A673 (cell line): ENCODE measurements at regions not wholly inside any gene's neighbourhood (a gene's known extent, or its start where the extent isn't known, plus 50 kb on each side); places are given as distances from the start of the nearest gene placed in this dataset.

ENCODE experiments used
- BruUV-seq: library from RNA; stranded (reverse); fragments of 400-500 nt; replicated peaks from 2 replicates; lab custom pipeline; 2021; lab: Mats Ljungman, UMichigan
- CTCF ChIA-PET: fragments of 300-600 bp; sonication (Branson Sonifier 250); formaldehyde crosslinking; loops from one replicate; lab custom pipeline; 2022; ENCODE audit warnings: antibody characterized with exemption; lab: Charles Lee
- POLR2A ChIA-PET: fragments of 300-600 bp; sonication (Branson Sonifier 250); formaldehyde crosslinking; loops from one replicate; lab custom pipeline; 2022; ENCODE audit warnings: antibody characterized with exemption; ENCODE audit not compliant: low non-redundant PET; lab: Charles Lee
- DNase-seq: peaks from one replicate; pipeline ENCODE4 v3.0.0-alpha.2; 2015; ENCODE audit warnings: low spot score
- H3K27ac ChIP-seq: fragments of 200-600 bp; sonication (generic); 2 replicates; pipeline ENCODE4 v1.5.1; 2016; ENCODE audit warnings: mixed run types, low read depth, mild to moderate bottlenecking, mixed read lengths, antibody characterized with exemption, low read length; ENCODE audit not compliant: poor library complexity, severe bottlenecking
- H3K27me3 ChIP-seq: fragments of 200-600 bp; sonication (generic); replicated peaks from 2 replicates; pipeline ENCODE4 v1.6.1; 2017; ENCODE audit warnings: mixed run types, low read depth, mild to moderate bottlenecking, mixed read lengths, antibody characterized with exemption, low read length; ENCODE audit not compliant: insufficient read depth, poor library complexity
- H3K36me3 ChIP-seq: fragments of 200-600 bp; sonication (generic); 2 replicates; pipeline ENCODE4 v1.6.1; 2016; ENCODE audit warnings: mixed run types, mild to moderate bottlenecking, mixed read lengths, antibody characterized with exemption, low read length; ENCODE audit not compliant: insufficient read depth, poor library complexity, severe bottlenecking
- H3K4me1 ChIP-seq: fragments of 200-600 bp; sonication (generic); 2 replicates; pipeline ENCODE4 v1.6.1; 2017; ENCODE audit warnings: mixed run types, mild to moderate bottlenecking, mixed read lengths, antibody characterized with exemption, low read length; ENCODE audit not compliant: insufficient read depth, poor library complexity, severe bottlenecking
- H3K4me3 ChIP-seq: fragments of 200-600 bp; sonication (generic); 2 replicates; pipeline ENCODE4 v1.5.1; 2016; ENCODE audit warnings: low read depth, mixed run types, mild to moderate bottlenecking, mixed read lengths, low read length; ENCODE audit not compliant: poor library complexity, severe bottlenecking
- H3K9me3 ChIP-seq: fragments of 200-600 bp; sonication (generic); 2 replicates; pipeline ENCODE4 v1.6.1; 2016; ENCODE audit warnings: mixed run types, low read depth, mild to moderate bottlenecking, mixed read lengths, antibody characterized with exemption, low read length; ENCODE audit not compliant: poor library complexity, severe bottlenecking
- EZH2 ChIP-seq: fragments of 200-600 bp; sonication (generic); IDR thresholded peaks from 2 replicates; pipeline ENCODE4 v1.6.1; 2017; ENCODE audit warnings: borderline replicate concordance, low read depth, mild to moderate bottlenecking, mixed read lengths, antibody characterized with exemption, low read length; ENCODE audit not compliant: poor library complexity, severe bottlenecking
- intact Hi-C: fragments of 100-400 bp; cut with micrococcal nuclease; formaldehyde crosslinking; loops from one replicate; pipeline ENCODE4 v1.10.0; 2022; ENCODE audit not compliant: unreplicated experiment
- TF ChIP-seq, protein P1 (sequence below): fragments of 300-800, 200-600 bp; sonication (generic); conservative IDR thresholded peaks from 2 replicates; pipeline ENCODE4 v1.5.1; 2017; ENCODE audit warnings: low read depth, mild to moderate bottlenecking, antibody characterized with exemption, low read length, moderate library complexity, mixed read lengths

DNA sequence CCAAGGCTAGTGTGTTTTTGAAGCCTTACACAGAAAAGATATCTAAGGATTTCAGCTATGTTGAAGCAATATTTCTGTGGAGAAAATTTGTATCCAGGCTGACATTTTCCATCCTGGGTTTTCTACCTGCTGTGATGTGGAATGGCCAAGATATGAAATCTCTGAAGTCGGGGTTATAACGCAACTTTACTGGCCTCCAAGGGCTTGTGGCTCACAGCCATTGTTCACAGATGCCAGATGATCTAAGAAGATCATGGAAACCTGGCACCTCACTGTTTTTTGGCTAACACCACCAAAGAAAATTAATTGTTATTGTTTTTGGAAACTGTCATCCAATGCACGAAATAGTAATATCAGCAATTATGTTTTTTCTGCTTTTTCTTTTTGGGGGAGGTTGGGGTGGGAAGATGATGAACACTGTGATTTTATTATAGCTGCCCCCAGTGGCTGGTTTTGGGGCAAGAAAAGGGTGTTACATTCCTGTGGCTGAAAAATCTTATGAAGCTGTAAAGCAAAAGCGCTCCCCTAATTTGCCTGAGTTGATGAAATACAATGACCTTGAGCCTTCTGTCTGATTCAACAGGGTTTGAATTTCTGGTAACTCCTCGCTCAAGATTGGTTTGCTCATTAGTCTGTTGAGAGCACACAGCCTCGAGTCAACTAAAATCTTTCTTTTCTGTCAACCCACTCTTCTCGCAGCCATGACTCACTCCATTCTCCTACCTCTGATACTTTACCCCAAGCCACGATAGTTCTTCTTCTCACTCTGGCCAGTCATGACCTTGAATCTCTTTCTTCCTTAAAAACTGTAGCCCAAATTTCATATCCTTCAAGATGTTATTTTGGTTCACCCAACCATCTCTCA, 236.7 kb downstream of the PAX1 start:
- intact Hi-C loops: no loop called here
- DNase-seq: no peak
- Histone ChIP-seq H3K4me1 (no peaks in the 10 kb centered on the region), H3K4me3 (no peak overlapping the region), H3K27me3 (peaks cover 11% of the 10 kb centered on the region), H3K27ac (no peak overlapping the region), H3K36me3 (no peaks in the 10 kb centered on the region), H3K9me3 (no peaks in the 10 kb centered on the region)
- BruUV-seq: no TSS peak
- no peak for TF ChIP-seq EZH2
- TF ChIP-seq, protein P1, sequence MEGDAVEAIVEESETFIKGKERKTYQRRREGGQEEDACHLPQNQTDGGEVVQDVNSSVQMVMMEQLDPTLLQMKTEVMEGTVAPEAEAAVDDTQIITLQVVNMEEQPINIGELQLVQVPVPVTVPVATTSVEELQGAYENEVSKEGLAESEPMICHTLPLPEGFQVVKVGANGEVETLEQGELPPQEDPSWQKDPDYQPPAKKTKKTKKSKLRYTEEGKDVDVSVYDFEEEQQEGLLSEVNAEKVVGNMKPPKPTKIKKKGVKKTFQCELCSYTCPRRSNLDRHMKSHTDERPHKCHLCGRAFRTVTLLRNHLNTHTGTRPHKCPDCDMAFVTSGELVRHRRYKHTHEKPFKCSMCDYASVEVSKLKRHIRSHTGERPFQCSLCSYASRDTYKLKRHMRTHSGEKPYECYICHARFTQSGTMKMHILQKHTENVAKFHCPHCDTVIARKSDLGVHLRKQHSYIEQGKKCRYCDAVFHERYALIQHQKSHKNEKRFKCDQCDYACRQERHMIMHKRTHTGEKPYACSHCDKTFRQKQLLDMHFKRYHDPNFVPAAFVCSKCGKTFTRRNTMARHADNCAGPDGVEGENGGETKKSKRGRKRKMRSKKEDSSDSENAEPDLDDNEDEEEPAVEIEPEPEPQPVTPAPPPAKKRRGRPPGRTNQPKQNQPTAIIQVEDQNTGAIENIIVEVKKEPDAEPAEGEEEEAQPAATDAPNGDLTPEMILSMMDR: no peak
- CTCF ChIA-PET: no interaction called here
- POLR2A ChIA-PET: no interaction called here

DNA sequence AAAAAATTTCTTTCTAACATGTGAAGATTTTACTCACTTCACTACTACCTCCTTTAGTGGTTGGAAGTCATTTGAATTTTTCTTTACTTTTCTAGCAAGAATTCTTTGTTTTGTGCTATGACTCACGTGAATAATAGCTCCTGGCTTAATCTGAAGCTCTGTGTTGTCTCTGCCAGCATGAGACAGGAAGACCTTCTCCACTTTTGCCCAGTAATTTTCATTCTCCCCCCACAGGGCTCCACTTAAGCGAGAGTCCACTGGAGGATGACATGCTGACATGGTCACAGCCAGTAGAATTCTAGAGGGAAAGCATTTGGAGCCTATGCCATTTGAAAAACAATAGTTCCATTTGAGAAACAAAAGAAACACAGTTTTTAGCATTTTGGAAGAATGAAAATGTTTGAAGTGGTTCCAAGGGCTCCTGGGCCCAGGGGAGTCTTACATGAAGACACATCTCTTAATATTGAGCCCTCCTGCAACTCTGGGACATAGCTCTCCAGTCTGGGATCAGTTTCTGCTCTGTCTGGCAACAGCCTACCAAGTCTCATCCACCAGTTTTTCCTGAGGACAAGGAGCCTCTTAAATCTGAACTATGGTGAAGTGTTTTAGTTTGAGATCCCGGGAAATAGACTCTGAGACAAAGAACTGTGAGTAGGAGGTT, 231.4 kb downstream of the PAX1 start:
- peak; percentile 60 for DNase-seq
- H3K27me3 ChIP-seq: peaks cover 3% of the 10 kb centered on the region
- no peaks in the 10 kb centered on the region for H3K4me1 ChIP-seq
- H3K4me3 ChIP-seq: no peak overlapping the region
- POLR2A ChIA-PET: no interaction called here
- CTCF ChIA-PET: no interaction called here
- no peaks in the 10 kb centered on the region for H3K9me3 ChIP-seq
- BruUV-seq: no TSS peak
- H3K27ac ChIP-seq: no peak overlapping the region
- intact Hi-C loops: no loop called here
- H3K36me3 ChIP-seq: no peaks in the 10 kb centered on the region
- TF ChIP-seq EZH2: no peak
- TF ChIP-seq, protein P1: no peak

DNA sequence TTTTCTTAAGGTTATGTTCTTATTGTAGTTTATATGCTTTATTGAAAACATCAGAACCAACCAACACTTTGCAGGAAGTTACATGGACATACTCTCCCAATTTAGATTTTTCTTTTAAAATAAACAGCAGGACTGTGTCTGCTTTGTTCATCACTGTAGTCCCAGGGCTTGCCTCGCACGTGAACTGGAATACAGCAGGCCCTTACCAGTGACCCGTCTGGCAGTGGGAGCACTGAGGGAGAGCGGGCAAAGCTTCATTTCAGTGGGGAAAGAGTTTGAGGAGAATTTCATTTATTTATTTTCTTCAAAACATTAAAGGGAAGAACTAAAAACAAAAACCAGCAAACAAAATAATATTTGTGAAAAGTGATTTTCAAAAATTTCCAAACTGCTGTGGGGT, 230.8 kb downstream of the PAX1 start:
- no peak for TF ChIP-seq EZH2
- TF ChIP-seq, protein P1: no peak
- intact Hi-C loops: no loop called here
- BruUV-seq: no TSS peak
- H3K4me3 ChIP-seq: no peak overlapping the region
- H3K9me3 ChIP-seq: no peaks in the 10 kb centered on the region
- POLR2A ChIA-PET: no interaction called here
- H3K36me3 ChIP-seq: no peaks in the 10 kb centered on the region
- CTCF ChIA-PET: no interaction called here
- no peak overlapping the region for H3K27ac ChIP-seq
- no peaks in the 10 kb centered on the region for H3K4me1 ChIP-seq
- no peak for DNase-seq
- H3K27me3 ChIP-seq: no peaks in the 10 kb centered on the region
